ENCODE measurements at regions not wholly inside any gene's neighbourhood (a gene's known extent, or its start where the extent isn't known, plus 50 kb on each side); places are given as distances from the start of the nearest gene placed in this dataset.
"Not testable (repeated sequence)": the region's sequence is repeated elsewhere in the genome, so short reads cannot be mapped to it uniquely, and the experiment has no call there.

GRCh38 chr3:87742250-87742649, 316.6 kb downstream of the CGGBP1 start:
- no peak for ATAC-seq
- Histone ChIP-seq H3K4me1 (no peaks in the 10 kb centered on the region), H3K36me3 (ENCODE audit: insufficient read depth in 1 of 2, low read depth in 1 of 2) (no peaks in the 10 kb centered on the region), H3K27ac (no peak overlapping the region), H3K27me3 (ENCODE audit: insufficient read depth in 3 of 3, low read length in 2 of 3) (no peaks in the 10 kb centered on the region), H3K4me3 (no peak overlapping the region), H3K9me3 (peaks cover 9% of the 10 kb centered on the region)
- 79 to 85% (median 84%) methylated on average over 2 of the region's 2 CpGs for WGBS, 3 donors
- DNase-seq, result no peak
- no peak for TF ChIP-seq CTCF (IDR thresholded peaks at IDR 0.05)
- intact Hi-C loops (cut with DNase I), result no loop called here

DNA sequence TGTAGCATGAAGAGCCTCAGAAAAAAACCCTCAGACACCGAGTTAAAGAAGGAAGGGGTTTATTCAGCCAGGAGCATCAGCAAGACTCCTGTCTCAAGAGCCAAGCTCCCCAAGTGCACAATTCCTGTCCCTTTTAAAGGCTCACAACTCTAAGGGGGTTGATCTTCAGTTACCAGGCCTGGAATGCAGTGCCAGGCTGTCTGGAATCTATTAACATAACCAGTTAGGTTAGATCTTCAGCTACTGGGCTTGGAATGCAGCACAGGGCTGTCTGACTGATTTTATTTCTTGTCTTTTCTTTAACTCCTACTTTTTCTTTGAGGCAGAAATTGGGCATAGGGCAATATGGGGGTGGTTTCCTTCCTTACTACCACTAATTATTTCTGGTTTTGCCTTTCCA, 317.9 kb downstream of the CGGBP1 start:
- ATAC-seq; H3K4me1 ChIP-seq; H3K36me3 ChIP-seq (ENCODE audit: insufficient read depth in 1 of 2, low read depth in 1 of 2); H3K27ac ChIP-seq; H3K4me3 ChIP-seq; H3K9me3 ChIP-seq; DNase-seq; intact Hi-C loops (cut with DNase I); H3K27me3 ChIP-seq (ENCODE audit: insufficient read depth in 3 of 3, low read length in 2 of 3): not testable (repeated sequence)
- WGBS, 3 donors, result 86 to 93% (median 90%) methylated on average over 1 of the region's 1 CpG

- H3K27me3 ChIP-seq (ENCODE audit: insufficient read depth in 3 of 3, low read length in 2 of 3); H3K27ac ChIP-seq; H3K36me3 ChIP-seq (ENCODE audit: insufficient read depth in 1 of 2, low read depth in 1 of 2); H3K9me3 ChIP-seq; H3K4me3 ChIP-seq; DNase-seq; ATAC-seq; H3K4me1 ChIP-seq; intact Hi-C loops (cut with DNase I): not testable (repeated sequence)
- WGBS, 3 donors, result 59 to 77% (median 74%) methylated on average over 3 of the region's 3 CpGs
Measured at GRCh38 chr3:87737817-87738216, 321.0 kb downstream of the CGGBP1 start.

GRCh38 chr3:87733671-87734367, 325.0 kb downstream of the CGGBP1 start:
- WGBS, 3 donors, result 75 to 78% (median 76%) methylated on average over 10 of the region's 10 CpGs
- intact Hi-C loops (cut with DNase I), result no loop called here
- Histone ChIP-seq H3K4me1 (no peaks in the 10 kb centered on the region), H3K36me3 (ENCODE audit: insufficient read depth in 1 of 2, low read depth in 1 of 2) (no peaks in the 10 kb centered on the region), H3K9me3 (no peaks in the 10 kb centered on the region), H3K4me3 (no peak overlapping the region), H3K27ac (no peak overlapping the region), H3K27me3 (ENCODE audit: insufficient read depth in 3 of 3, low read length in 2 of 3) (no peaks in the 10 kb centered on the region)
- no peak for TF ChIP-seq CTCF (IDR thresholded peaks at IDR 0.05)
- DNase-seq, result no peak
- no peak for ATAC-seq

GRCh38 chr3:87732294-87732693, 326.5 kb downstream of the CGGBP1 start:
- Histone ChIP-seq H3K4me3 (no peak overlapping the region), H3K27me3 (ENCODE audit: insufficient read depth in 3 of 3, low read length in 2 of 3) (no peaks in the 10 kb centered on the region), H3K4me1 (no peaks in the 10 kb centered on the region), H3K27ac (no peak overlapping the region), H3K9me3 (no peaks in the 10 kb centered on the region), H3K36me3 (ENCODE audit: insufficient read depth in 1 of 2, low read depth in 1 of 2) (no peaks in the 10 kb centered on the region)
- intact Hi-C loops (cut with DNase I), result no loop called here
- TF ChIP-seq CTCF (IDR thresholded peaks at IDR 0.05), result no peak
- no peak for ATAC-seq
- no peak for DNase-seq
- 60 to 73% (median 65%) methylated on average over 3 of the region's 3 CpGs for WGBS, 3 donors

DNA sequence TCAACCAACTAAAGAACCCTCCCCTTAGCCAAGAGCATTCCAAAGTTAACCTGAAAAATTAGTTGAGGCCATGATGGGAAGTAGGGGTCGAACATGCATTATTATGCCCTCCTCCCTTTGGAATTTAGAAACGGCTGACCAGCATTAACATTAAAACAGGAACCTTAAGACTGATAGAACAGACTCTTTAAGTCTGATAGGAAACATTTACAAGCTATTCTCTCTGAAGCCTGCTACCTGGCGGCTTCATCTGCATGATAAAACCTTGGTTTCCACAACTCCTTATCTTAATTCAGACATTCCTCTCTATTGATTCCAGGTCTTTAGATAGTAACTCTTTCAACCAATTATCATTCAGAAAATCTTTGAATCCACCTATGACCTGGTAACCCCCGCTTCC, 331.0 kb downstream of the CGGBP1 start:
- DNase-seq (no peak), ATAC-seq (no peak)
- peaks cover 5% of the 10 kb centered on the region for H3K9me3 ChIP-seq
- intact Hi-C loops (cut with DNase I), result no loop called here
- H3K27me3 ChIP-seq (ENCODE audit: insufficient read depth in 3 of 3, low read length in 2 of 3), result no peaks in the 10 kb centered on the region
- no peak for TF ChIP-seq CTCF (IDR thresholded peaks at IDR 0.05)
- H3K4me1 ChIP-seq, result no peaks in the 10 kb centered on the region
- no peaks in the 10 kb centered on the region for H3K36me3 ChIP-seq (ENCODE audit: insufficient read depth in 1 of 2, low read depth in 1 of 2)
- H3K27ac ChIP-seq, result no peak overlapping the region
- H3K4me3 ChIP-seq, result no peak overlapping the region
- 68 to 71% (median 70%) methylated on average over 4 of the region's 4 CpGs for WGBS, 3 donors
